G401 (cell line): ENCODE measurements at regions not wholly inside any gene's neighbourhood (a gene's known extent, or its start where the extent isn't known, plus 50 kb on each side); places are given as distances from the start of the nearest gene placed in this dataset.

ENCODE experiments used
- DNase-seq: peaks from one replicate; pipeline ENCODE4 v3.0.0-alpha.2; 2015; ENCODE audit warnings: low spot score
- in situ Hi-C: cut with HindIII; loops from 2 replicates; pipeline ENCODE4 v1.10.0; 2016; ENCODE audit warnings: low sequenced_read_pairs, mixed read lengths

DNA sequence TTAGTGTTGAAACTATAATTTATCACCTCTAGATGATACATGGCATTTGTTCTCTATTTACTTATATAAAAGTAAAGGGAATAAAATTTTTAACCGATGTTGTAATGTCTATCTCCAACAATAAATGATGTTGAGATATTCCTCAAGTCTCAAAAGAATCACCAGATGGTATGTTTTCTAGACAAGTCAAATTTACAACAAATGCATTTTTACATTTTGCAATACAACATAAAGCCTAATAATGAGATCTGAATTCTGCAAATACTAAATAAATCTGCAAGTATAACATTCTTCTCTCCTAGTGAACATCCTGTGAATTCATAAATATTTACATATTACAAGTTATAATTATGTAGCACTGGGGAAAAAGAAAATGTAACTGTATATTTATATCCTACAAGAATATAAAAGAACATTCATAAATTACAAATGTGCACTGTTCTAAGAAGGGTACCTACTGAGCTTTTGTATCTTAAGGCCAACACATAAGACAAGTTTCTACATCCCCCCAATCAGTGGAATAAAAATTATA lies 1504.4 kb upstream of the ZEB2 start:
- in situ Hi-C loops, result no loop called here
- DNase-seq, result no peak

DNA sequence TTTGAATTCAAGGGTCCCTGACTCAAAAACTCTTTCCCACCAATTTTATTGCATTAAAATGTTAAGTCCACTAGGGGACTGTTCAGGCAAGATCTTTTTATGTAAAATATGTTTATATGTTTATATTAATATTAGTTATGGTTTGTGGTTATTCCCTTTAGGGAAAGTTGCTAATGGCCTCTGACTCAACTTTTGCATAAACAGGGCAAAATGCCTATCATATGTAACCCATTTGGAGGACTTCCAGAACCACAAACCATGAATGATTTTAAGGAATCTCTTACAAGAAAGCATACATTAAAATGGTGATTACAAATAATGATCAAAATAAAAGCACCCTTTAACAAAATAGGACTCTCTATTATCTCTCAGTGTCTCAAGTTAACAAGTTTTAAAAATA lies 1484.5 kb upstream of the ZEB2 start:
- DNase-seq, result no peak
- in situ Hi-C loops, result no loop called here

- no peak for DNase-seq
- in situ Hi-C loops, result no loop called here
Observed at GRCh38 chr2:146003337-146003736, 1483.4 kb upstream of the ZEB2 start.

GRCh38 chr2:145994910-145995309 lies 1475.0 kb upstream of the ZEB2 start:
- DNase-seq, result no peak
- in situ Hi-C loops, result no loop called here

- in situ Hi-C loops, result no loop called here
- DNase-seq, result no peak
Observed at GRCh38 chr2:145992572-145992971, 1472.7 kb upstream of the ZEB2 start.

DNA sequence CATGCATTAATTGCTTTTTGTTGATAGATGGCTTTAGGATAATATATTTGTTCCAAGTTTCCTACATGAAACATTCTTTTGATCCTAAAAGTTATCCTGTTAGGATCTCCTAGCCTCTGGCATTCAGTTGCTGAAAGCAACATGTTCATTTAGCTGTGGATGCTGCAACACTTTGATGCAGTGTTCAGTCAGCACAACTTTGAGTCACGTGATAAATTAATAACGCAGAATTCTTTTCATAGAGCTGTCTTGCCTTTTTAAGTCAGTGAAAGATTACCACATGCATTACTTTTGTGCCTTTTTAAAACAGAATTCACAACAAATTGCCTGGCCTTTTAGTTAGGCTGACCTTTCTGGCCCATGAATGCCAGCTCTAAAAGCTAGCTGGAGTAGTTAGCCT lies 1467.9 kb upstream of the ZEB2 start:
- in situ Hi-C loops, result no loop called here
- no peak for DNase-seq

DNA sequence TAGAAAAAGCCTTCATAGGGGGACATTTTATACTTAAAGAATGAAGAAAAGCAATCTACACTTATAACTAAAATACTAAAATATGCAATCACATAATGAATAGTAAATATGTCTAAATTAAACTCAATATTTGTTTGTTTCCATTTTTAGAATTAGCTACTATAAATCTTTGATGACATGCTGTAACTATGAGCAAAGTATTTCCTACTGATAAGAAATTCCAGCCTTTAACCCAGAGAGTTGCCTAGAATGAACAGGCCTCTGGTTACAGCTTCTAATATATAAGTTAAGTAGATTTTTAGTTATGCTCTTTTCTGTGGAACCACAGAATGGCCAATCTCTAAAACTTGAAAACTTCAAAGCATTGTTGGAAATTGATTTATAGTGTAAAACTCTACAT lies 1465.6 kb upstream of the ZEB2 start:
- in situ Hi-C loops, result no loop called here
- no peak for DNase-seq

GRCh38 chr2:145984580-145984979 lies 1464.7 kb upstream of the ZEB2 start:
- in situ Hi-C loops, result no loop called here
- no peak for DNase-seq

DNA sequence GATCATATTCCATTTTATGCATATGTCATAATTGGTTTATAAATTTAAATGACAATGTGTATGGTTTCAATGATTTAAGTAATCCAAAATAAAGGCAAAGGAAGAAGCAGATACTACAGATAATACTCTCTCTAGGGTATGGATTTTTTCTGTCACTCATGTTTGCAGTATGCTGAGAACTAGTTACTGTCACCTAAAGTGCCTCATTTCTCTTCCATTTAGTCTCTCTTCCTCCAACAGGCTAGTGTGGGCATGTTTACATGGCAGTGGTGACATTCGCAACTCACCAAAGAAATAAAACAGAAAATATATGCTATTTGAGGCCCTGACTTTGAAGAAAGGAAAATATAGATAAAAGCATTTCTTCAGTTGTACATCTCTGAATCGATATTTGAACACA lies 1460.4 kb upstream of the ZEB2 start:
- DNase-seq, result no peak
- in situ Hi-C loops, result no loop called here

DNA sequence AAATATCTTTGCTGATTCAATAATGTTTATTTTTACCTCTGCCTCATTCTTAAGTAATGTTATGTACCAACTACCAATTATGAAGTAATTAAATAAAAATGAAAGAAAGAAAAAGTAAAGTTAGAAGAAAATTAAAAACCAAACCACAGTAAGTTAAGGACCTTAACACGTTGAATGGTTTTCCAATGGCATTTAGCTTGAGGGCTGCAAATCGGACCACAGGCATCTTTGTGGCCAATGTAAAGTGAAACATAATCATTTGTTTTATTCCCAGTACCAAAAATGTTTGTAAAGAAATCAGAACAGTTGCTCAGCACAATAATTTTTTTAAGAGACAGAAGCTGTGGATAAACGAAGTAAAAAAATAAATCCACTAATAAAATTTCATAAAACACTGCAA lies 1455.5 kb upstream of the ZEB2 start:
- DNase-seq, result no peak
- in situ Hi-C loops, result no loop called here

- in situ Hi-C loops, result no loop called here
- no peak for DNase-seq
Observed at GRCh38 chr2:145961846-145962245, 1441.9 kb upstream of the ZEB2 start.

DNA sequence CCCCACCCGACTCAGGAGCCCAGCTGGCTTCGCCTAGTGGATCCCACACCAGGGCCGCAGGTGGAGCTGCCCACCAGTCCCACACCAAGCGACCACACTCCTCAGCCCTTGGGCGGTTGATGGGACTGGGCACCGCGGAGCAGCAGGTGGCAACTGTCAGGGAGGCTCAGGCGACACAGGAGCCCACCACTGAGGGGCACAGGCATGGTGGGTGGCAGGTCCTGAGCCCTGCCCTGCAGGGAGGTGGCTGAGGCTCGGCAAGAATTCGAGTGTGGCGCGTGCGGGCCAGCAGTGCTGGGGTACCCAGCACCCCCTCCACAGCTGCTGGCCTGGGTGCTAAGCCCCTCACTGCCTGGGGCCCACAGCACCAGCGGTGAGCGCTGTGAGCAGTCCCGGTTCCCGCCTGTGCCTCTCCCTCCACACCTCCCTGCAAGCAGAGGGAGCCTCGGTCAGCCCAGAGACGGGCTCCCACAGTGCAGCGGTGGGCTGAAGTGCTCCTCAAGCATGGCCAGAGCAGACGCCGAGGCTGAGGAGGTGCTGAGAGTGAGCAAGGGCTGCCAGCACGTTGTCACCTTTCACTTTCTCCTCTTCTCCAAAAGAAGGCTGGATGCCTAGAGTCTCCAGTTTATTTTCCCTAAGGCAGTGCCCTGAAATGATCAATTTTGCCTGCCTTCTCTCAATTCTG lies 1440.7 kb upstream of the ZEB2 start:
- DNase-seq, result no peak
- in situ Hi-C loops, result no loop called here

GRCh38 chr2:145958611-145959010 lies 1438.7 kb upstream of the ZEB2 start:
- no peak for DNase-seq
- in situ Hi-C loops, result no loop called here

DNA sequence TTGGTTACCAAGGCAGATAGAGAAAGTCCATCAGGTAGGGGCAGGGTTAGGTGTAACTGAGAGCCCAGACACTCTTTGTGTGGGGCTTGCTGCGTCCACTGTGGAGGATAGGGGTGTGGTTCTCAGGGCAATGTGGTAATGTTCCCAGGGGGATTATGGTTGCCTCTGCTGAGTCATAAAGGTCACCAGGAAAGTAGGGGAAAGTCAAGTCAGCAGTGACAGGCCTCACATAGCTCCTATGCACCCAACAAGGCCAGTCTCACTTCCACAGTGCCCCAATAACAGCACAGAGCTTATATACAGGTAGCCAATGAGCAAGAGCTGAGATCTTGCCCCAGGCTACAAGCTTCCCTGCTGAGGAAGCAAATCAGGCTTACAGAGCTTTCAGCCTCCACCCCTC lies 1438.0 kb upstream of the ZEB2 start:
- no peak for DNase-seq
- in situ Hi-C loops, result no loop called here

DNA sequence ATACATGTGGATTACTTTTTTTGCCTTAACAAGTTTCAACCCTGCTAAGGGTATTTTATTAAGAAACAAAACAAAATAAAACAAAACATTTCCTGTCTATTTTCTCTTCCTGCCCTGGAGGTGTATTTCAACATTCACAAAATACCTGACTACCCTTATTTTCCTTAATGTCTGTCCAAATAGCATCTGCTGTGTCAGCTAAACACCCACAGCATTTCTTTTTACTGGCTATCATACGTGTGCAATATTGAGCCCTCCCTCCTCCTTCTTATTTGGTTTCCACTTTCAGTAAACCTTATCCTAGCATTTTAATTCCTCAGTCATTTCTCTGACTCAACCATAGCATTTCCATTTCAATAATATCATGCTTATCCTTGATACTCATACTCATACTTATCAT lies 1420.0 kb upstream of the ZEB2 start:
- in situ Hi-C loops, result no loop called here
- DNase-seq, result no peak

GRCh38 chr2:145935016-145935415 lies 1415.1 kb upstream of the ZEB2 start:
- no peak for DNase-seq
- in situ Hi-C loops, result no loop called here

- in situ Hi-C loops, result no loop called here
- DNase-seq, result no peak
Observed at GRCh38 chr2:145931781-145932395, 1412.0 kb upstream of the ZEB2 start.

- in situ Hi-C loops, result no loop called here
- no peak for DNase-seq
Observed at GRCh38 chr2:145930318-145930717, 1410.4 kb upstream of the ZEB2 start.

- in situ Hi-C loops, result no loop called here
- DNase-seq, result no peak
Observed at GRCh38 chr2:145927131-145927950, 1407.4 kb upstream of the ZEB2 start.

- no peak for DNase-seq
- in situ Hi-C loops, result no loop called here
Observed at GRCh38 chr2:145925591-145925990, 1405.7 kb upstream of the ZEB2 start.
